Fibroblast of skin of scalp (primary cell): ENCODE measurements at regions not wholly inside any gene's neighbourhood (a gene's known extent, or its start where the extent isn't known, plus 50 kb on each side); places are given as distances from the start of the nearest gene placed in this dataset.
"Not testable (repeated sequence)": the region's sequence is repeated elsewhere in the genome, so short reads cannot be mapped to it uniquely, and the experiment has no call there.

Experiments
- DNase-seq: peaks from one replicate; pipeline ENCODE4 v3.0.0-alpha.2; 2013

DNA sequence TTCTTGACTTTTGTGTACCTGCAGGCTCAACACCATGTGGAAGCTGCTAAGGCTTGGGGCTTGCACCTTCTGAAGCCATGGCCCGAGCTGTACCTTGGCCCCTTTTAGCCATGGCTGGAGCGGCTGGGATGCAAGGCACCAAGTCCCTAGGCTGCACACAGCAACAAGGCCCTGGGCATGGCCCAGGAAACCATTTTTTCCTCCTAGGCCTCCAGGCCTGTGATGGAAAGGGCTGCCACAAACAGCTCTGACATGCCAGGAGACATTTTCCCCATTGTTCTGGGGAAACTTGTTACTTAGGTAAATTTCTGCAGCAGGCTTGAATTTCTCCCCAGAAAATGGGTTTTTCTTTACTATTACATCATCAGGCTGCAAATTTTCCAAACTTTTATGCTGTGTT lies 387.4 kb downstream of the GBA3 start:
- DNase-seq, result not testable (repeated sequence)

GRCh38 chr4:23070848-23071570 lies 378.3 kb downstream of the GBA3 start:
- no peak for DNase-seq

- no peak for DNase-seq
These were observed 376.0 kb downstream of the GBA3 start for GRCh38 chr4:23068756-23069155.

DNA sequence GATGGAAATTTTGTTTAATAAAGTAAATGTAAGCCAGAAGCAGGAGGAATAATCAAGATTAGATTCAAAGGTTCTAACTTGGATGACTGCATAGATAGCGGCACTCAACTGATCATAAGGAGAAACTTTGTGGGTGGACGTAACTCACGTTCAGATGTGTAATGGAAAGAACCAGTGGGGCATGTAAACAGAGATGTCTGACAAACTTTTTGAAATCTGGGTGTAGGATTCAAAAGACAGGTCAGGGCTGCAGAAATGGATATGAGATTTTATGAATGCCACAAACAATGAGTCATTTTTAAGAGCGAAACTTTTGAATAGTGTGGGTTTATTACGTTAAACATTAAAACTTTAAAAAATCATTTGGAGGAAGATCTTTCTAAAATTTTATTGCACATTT lies 375.6 kb downstream of the GBA3 start:
- DNase-seq, result no peak

- no peak for DNase-seq
These were observed 369.5 kb downstream of the GBA3 start for GRCh38 chr4:23062188-23062587.

GRCh38 chr4:23061431-23061830 lies 368.7 kb downstream of the GBA3 start:
- no peak for DNase-seq

- DNase-seq, result peak; percentile 78
These were observed 368.0 kb downstream of the GBA3 start for GRCh38 chr4:23060776-23061175.

GRCh38 chr4:23058165-23058776 lies 365.5 kb downstream of the GBA3 start:
- DNase-seq, result no peak

DNA sequence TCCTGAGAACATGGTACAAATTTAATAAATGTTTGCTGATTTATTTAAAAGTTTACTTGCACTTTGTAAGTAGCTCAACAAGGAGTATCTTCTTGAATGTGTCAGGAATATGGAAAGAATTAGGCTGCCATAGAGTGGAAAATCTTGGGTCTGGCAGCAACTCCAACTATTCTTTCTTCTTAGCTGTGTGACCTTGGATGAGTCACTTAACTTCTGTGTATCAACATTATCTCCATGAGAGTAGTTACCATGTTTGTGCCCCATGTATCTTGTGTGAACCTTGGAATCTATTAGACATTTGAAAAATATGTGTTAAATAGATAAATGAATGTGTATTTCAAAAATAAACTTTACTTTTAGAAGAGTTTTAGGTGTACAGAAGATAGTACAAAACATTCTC lies 348.8 kb downstream of the GBA3 start:
- DNase-seq, result peak; percentile 29

DNA sequence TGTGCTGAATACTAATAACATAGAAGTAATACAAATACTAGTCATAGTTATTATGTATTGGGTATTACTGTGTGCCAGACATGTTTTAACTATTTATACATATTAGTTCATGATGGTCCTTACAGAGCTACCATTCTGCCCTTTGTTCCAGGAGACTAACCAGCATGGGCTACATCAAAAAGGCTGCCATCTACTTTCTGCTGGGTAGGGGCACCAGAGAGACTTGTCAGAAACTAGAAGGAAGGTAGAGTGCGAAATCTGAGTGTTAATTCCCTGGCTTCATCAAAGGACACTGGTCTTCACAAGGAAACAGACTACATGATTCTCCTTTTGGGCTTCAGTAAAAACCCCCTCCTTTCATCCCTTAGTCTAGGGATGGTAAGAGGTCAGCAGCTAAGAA lies 347.8 kb downstream of the GBA3 start:
- no peak for DNase-seq

GRCh38 chr4:23039818-23040217 lies 347.1 kb downstream of the GBA3 start:
- peak; percentile 77 for DNase-seq

DNA sequence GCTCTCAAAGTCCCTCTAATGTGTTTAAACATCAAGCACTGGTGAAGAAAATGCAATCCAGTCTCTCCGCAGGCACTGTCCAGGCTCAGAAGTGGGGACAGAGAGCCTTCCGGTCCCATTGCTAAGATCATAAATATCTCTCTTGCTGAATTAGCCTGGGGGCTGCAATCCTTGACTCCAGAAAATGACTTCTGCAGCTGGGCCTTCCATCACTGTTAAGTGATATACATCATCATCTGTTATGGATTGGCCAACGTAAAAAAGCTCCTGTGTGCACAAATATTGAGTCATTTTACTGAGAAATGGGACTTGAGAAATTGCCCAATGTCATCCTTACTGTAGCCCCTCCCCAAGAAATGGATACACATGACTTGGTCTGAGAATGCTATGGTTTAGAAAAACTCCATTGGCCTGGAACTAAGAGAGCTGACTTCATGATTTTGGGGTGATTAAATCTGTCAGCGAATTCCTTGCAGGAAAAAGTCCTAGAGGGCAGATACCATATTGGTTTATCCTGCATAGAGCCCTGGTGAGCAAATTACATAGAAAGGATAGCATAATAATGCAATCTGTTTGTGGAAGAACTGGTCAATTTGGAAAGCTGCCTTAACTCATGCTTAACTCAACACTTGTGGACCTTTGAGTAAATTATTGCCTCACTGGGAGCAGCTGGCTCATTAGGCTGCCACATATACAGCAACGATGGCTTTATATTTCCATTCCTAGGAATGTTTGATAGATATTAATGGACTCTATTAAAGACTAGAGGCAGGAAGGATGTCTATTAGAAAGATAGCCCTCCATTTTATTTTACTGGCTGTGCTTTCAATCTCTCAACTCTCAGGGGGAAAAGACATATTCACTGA lies 346.1 kb downstream of the GBA3 start:
- DNase-seq, result no peak

DNA sequence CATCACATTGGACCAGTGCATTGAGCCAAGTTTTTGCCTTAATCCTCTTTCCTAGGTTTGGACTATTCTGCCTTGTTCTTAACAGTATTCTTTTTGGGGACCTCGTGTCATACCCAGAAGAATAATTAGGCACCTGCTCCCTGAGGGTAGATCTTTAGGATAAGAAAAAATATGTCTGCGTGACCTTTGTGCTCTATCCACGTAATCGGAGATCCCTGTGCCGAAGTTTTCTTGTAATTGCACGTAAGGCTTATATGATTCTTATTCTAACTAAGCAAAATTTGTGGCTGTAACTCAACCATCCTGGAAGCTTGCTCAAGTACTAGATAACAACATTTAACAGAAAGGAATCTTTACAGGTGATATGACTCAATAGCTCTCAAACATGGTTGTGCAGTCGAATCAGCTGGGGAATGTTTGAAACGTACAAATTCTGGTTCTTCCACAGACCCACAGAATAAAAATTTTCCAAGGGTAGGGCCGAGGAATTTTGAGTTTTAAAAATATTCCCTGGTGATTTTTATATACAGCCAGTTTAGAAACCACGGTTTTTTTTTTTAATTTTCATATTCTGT lies 344.3 kb downstream of the GBA3 start:
- DNase-seq, result no peak

GRCh38 chr4:23036503-23036902 lies 343.8 kb downstream of the GBA3 start:
- DNase-seq, result no peak

DNA sequence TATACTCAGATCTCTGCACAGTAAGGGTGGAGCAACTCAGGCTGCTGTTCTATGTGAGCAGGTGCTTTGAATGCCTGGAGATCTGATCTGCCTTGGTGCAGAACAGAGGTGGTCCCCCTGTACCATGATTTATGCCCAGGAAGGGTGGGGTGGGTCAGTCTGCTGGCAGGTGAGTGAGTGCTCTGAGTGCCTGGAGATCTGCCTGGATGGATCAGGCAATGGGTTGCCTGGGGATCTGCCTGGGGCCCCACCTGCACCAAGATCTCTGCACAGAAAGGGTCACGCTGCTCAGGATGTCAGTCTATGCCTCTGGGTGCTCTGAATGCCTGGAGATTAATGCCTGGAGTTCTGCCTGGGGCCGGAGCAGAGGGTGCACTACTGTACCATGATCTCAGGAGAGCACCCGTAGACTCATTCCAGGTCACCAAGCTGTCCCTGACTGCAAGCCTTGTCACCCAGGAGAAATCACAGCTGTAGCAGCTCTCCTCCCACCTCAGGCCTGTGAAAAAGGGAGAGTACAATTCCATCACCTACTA lies 342.9 kb downstream of the GBA3 start:
- DNase-seq, result no peak

DNA sequence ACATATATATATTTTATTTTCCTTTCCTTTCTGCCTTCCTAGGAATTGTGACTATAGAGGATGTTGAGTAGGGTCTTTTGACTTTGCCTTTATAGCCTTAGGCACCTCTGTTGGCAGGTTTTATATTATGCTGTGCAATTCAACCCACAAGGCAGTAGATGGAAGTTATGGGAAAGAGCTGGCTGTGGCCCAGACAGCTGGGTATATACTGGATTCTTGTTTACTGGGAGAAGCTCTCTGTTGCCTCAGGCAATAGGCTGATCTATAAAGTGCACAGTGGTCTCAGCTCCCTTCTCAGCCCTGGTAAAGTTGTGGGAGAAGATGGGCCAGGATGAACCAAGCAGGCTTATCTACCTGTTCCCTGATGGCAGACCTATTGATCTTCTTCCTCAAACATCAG lies 342.0 kb downstream of the GBA3 start:
- peak; percentile 54 for DNase-seq

DNA sequence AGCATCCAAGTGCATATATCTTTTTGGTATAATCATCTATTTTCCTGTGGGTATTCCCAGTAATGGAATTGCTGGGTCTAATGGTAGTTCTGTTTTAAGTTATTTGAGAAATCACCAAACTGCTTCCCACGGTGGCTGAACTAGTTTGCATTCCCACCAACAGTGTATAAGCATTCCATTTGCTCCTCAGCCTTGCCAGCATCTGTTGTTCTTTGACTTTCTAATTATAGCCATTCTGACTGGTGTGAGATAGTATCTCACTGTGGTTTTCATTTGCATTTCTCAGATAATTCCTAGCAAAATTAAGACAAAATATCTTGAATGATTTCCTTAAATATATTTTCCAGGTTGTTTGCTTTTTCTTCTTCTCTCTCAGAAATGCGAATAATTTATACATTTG lies 341.1 kb downstream of the GBA3 start:
- peak; percentile 97 for DNase-seq

DNA sequence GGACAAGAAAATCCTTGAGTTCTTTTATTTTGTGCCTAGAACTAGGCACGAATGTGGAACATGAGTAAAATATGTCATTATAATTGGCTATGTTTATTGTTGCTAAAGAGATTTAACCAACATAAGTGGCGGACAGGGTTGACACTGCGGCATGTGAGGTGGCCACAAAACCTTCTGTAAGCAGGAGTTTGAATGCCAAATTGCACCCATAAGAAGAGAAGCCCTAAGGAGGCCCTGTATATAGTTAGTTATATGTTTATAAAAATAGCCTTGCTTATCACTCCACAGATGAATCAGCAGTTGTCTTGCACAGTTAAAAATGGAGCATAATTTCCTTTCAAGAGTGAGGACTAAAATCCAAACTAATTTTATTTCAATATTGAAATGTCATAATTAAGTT lies 336.1 kb downstream of the GBA3 start:
- no peak for DNase-seq

DNA sequence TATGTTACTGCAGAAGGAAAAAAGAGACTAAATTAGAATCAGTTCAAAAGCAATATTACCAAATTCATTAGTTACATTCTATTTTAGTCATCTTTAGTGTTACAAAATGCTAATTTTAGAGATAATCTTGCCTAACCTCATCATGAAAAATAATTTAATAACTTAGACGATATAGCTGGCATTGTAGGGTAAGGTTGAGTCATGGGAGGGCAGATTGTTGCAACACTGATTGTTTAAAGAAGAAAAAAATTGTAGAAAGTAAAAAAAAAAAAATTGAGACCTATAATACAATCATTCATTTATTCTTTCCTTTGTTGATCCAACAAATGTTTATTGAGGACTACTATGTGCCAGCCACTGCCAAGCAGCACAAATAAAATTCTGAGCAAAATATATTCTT lies 330.9 kb downstream of the GBA3 start:
- no peak for DNase-seq

GRCh38 chr4:23023121-23023520 lies 330.4 kb downstream of the GBA3 start:
- DNase-seq, result peak; percentile 58

GRCh38 chr4:23022032-23022431 lies 329.3 kb downstream of the GBA3 start:
- DNase-seq, result peak; percentile 99

DNA sequence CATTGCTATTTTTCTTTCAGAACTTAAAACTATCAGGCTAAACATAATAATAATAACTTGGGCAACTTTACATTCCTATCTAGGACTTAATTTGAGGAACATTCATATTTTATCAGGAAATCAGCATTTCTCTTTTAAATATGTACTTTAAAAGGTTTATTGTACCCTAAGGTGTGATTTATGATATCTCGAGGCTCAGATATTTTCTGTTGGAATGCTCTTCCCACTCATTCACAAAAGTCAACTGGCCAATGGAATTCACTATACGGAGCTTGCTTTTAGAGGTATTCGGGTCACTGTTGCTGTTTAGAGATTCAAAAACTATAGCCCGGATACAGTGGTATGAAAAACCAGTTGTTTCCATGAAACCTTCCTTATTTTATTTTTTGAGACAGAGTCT lies 328.3 kb downstream of the GBA3 start:
- DNase-seq, result no peak

- DNase-seq, result not testable (repeated sequence)
These were observed 327.7 kb downstream of the GBA3 start for GRCh38 chr4:23020399-23020798.
